NCI-H1105 (cell line): ENCODE measurements at regions not wholly inside any gene's neighbourhood (a gene's known extent, or its start where the extent isn't known, plus 50 kb on each side); places are given as distances from the start of the nearest gene placed in this dataset.
"Not testable (repeated sequence)": the region's sequence is repeated elsewhere in the genome, so short reads cannot be mapped to it uniquely, and the experiment has no call there.

Experiments used
- DNase-seq: peaks from one replicate; lab custom pipeline; 2025; lab: John Stamatoyannopoulos, UW

DNA sequence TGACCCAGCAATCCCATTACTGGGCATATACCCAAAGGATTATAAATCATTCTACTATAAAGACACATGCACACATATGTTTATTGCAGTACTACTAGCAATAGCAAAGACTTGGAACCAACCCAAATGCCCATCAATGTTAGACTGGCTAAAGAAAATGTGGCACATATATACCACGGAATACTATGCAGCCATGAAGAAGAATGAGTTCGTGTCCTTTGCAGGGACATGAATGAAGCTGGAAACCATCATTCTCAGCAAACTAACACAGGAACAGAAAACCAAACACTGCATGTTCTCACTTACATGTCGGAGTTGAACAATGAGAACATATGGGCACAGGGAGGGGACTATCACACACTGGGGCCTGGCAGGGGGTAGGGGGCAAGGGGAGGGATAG, 183.0 kb downstream of the HACE1 start:
- DNase-seq = not testable (repeated sequence)

DNA sequence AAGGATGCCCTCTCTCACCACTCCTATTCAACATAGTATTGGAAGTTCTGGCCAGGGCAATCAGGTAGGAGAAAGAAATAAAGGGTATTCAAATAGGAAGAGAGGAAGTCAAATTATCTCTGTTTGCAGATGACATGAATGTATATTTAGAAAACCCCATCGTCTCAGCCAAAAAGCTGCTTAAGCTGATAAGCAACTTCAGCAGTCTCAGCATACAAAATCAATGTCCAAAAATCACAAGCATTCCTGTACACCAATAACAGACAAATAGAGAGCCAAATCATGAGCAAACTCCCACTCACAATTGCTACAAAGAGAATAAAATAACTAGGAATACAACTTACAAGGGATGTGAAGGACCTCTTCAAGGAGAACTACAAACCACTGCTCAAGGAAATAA, 184.6 kb downstream of the HACE1 start:
- DNase-seq = not testable (repeated sequence)

DNA sequence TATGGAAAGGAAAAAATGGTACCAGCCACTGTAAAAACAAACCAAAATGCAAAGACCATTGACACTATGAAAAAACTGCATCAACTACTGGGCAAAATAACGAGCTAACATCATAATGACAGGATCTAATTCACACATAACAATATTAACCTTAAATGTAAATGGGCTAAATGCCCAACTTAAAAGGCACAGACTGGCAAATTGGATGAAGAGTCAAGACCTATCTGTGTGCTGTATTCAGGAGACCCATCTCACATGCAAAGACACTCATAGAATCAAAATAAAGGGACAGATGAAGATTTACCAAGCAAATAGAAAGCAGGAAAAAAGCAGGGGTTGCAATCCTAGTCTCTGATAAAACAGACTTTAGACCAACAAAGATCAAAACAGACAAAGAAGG, 186.6 kb downstream of the HACE1 start:
- DNase-seq = not testable (repeated sequence)

DNA sequence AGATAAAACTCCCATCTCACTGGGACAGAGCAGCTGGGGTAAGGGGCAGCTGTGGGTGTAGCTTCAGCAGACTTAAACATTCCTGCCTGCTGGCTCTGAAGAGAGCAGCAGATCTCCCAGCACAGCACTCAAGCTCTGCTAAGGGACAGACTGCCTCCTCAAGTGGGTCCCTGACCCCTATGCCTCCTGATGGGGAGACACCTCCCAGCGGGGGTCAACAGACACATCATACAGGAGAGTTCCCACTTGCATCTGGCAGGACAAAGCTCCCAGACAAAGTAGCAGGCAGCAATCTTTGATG, 188.2 kb downstream of the HACE1 start:
- not testable (repeated sequence) for DNase-seq

DNA sequence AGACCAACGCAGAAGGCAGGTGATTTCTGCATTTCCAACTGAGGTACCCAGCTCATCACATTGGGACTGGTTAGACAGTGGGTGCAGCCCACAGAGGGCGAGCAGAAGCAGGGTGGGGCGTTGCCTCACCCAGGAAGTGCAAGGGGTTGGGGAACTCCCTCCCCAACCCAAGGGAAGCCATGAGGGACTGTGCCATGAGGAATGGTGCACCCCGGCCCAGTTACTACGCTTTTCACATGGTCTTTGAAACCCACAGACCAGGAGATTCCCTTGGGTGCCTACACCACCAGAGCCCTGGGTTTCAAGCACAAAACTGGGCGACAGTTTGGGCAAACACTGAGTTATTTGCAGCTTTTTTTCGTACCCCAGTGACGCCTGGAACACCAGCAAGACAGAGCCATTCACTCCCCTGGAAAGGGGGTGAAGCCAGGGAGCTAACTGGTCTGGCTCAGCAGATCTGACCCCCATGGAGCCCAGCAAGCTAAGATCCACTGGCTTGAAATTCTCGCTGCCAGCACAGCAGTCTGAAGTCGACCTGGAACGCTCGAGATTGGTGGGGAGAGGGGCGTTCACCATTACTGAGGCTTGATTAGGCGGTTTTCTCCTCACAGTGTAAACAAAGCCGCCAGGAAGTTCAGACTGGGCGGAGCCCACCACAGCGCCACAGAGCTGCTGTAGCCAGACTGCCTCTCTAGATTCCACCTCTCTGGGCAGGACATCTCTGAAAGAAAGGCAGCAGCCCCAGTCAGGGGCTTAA, 188.7 kb downstream of the HACE1 start:
- DNase-seq = not testable (repeated sequence)

GRCh38 chr6:104669483-104669882, 190.2 kb downstream of the HACE1 start:
- DNase-seq = no peak

DNA sequence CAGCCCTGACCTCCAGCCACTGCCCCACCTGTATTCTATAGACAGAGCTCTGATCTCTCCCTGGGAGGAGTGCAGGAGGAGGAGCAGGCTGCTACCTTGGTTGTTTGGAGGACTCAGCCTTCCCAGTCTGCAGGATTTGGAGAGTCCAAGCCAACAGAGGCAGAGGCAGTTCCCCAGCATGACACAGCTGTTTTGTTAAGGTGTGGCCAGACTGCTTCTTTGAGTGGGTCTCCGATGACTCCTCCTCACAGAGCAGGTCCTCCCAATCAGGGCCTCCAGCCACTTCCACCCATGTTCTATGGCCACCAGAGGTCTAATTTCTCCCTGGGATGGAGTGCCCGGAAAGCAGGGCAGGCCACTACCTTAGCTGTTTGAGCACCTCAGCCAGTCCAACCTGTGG, 203.5 kb downstream of the HACE1 start:
- DNase-seq = no peak

- DNase-seq = no peak
Measured at GRCh38 chr6:104653781-104654180, 205.9 kb downstream of the HACE1 start.

GRCh38 chr6:104648347-104648746, 211.4 kb downstream of the HACE1 start:
- DNase-seq = no peak

- DNase-seq = no peak
Measured at GRCh38 chr6:104644848-104645247, 214.9 kb downstream of the HACE1 start.

DNA sequence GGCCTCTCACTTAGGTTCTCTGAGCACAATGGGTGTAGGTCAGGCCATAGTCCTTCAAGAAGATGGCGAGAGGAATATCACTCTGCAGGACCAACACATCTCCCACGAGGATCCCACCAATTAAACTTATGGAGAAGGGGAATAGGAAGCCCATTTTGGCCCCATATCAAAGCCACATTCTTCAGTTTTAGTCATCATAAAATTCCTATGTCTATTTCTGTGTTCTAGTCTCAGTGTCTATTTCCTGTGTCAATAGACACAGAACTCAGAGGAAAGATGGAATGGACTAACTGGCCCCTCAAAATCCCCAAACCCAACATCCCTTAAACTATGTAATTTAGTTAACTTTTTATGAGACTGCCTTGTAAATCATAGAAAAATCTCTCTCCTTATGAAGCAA, 216.8 kb downstream of the HACE1 start:
- no peak for DNase-seq

GRCh38 chr6:104640761-104641160, 219.0 kb downstream of the HACE1 start:
- DNase-seq = no peak

GRCh38 chr6:104640150-104640700, 219.5 kb downstream of the HACE1 start:
- no peak for DNase-seq

GRCh38 chr6:104639668-104640067, 220.1 kb downstream of the HACE1 start:
- no peak for DNase-seq

DNA sequence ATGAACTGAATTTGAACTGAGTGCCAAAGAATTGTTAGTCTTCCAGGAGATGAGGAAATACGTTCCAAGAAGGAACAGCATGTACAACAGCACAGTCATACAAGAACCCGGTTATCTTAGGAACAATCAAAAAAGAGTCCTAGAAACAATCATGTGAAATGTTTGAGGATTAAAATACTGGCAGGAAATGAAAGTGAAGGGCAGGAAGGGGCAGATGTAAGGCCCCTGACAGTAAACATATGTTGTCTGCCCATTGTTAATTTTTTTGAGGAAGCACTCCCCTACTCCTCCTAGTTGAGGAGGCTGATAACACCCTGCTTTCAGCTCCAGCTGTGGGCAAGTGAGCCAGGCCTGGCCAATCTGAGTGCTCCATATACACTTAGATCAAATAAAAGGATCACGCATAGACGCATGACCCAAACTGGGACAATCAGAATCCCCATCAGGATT, 220.9 kb downstream of the HACE1 start:
- DNase-seq = no peak

GRCh38 chr6:104633125-104633524, 226.6 kb downstream of the HACE1 start:
- no peak for DNase-seq

DNA sequence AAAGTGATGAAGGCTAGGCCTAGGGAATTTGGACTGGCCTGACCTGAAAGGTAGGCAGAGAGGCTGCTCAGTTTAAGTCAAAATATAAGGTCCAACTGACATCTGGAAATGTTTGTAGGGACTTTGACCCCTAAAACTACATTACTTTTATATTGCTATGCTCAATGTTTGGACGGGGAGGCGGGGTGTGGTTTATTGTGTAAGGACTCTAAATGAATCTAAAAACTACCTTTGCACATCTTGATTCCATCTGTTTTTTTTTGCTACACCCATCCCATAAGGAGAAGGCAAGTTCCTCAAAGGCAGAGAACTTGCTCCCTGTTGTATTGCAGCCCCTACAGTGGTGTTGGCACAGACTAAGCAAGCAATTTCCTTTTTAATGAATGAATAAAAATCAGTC, 227.1 kb downstream of the HACE1 start:
- no peak for DNase-seq

- DNase-seq = no peak
Measured at GRCh38 chr6:104630955-104631354, 228.8 kb downstream of the HACE1 start.

DNA sequence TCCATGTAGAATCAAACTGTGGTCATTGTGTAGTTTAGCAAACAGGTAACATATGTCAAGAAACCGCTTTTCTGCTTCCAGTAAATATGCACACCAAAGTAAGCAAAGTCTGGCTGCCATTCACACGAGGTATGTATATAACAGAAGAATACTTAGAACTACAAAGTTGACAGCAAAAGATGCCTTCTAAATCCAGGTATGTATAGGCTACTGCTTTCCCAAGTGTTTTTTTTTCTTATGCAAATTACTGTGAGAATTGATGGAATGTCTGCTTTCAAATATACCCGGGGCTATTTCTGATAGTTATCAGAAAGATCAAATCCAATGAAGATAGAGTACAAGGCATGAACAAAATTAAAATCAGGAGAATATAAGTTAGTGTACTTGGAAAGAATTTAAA, 229.2 kb downstream of the HACE1 start:
- no peak for DNase-seq

DNA sequence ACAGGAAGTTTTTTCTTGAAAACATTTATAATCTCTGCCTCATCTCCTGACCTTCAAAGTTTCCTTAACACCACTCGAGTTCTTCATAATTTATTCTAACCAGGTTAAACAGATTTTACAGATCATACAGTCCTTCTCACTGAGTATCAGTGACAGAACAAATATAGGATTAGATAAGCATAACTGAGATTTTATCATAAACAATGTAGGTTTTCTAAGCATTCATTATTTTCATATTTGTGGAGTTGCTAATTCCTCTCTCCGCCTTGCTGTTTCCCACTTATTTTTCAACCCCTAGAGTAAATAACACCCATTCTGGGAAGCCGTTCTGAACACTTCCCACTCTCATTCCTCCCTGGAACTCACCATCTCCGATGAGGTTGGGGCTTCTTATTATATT, 229.9 kb downstream of the HACE1 start:
- no peak for DNase-seq

GRCh38 chr6:104625536-104625935, 234.2 kb downstream of the HACE1 start:
- DNase-seq = no peak

GRCh38 chr6:104623052-104623690, 236.5 kb downstream of the HACE1 start:
- no peak for DNase-seq

DNA sequence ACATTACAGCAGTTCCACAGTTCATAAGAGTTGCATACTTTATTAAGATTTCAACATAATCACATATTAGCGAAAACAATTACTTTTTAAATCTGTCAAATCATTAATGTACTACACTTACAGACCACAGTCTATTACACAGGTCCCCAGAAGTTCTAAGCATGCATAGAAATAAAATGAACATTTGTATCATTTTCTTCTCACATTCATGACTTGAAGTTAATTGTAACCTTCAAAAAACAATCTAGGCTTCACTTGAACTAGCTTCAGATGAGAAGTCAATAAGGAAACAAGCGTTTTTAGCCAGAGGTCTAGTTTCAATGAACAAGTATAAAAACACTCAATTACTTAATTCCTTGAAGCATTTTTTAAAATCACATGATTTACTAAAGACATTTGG, 238.3 kb downstream of the HACE1 start:
- no peak for DNase-seq

- DNase-seq = no peak
Measured at GRCh38 chr6:104617591-104617990, 242.1 kb downstream of the HACE1 start.
